ENCODE measurements at regions not wholly inside any gene's neighbourhood (a gene's known extent, or its start where the extent isn't known, plus 50 kb on each side); places are given as distances from the start of the nearest gene placed in this dataset.

GRCh38 chr21:35909456-35910223 is 150.7 kb downstream of the SETD4 start:
- TF ChIP-seq ZC3H10 (CRISPR knock-in tag; IDR thresholded peaks at IDR 0.05): no peak
- TF ChIP-seq ESRRG (CRISPR knock-in tag; IDR thresholded peaks at IDR 0.05): no peak
- no peak for TF ChIP-seq ZFP30 (CRISPR knock-in tag; IDR thresholded peaks at IDR 0.05)
- no peak for TF ChIP-seq PPARA (CRISPR knock-in tag; IDR thresholded peaks at IDR 0.05; ENCODE audit: borderline replicate concordance)
- no peak for TF ChIP-seq ZFP3 (CRISPR knock-in tag; IDR thresholded peaks at IDR 0.05)
- TF ChIP-seq PATZ1 (CRISPR knock-in tag; IDR thresholded peaks at IDR 0.05; ENCODE audit: borderline replicate concordance): no peak
- TF ChIP-seq TOX (CRISPR knock-in tag; IDR thresholded peaks at IDR 0.05; ENCODE audit: borderline replicate concordance): no peak

All from SK-N-SH treated with all-trans-retinoic acid at 6 μM for 48 hours (cell line).